ENCODE measurements at regions not wholly inside any gene's neighbourhood (a gene's known extent, or its start where the extent isn't known, plus 50 kb on each side); places are given as distances from the start of the nearest gene placed in this dataset.

DNA sequence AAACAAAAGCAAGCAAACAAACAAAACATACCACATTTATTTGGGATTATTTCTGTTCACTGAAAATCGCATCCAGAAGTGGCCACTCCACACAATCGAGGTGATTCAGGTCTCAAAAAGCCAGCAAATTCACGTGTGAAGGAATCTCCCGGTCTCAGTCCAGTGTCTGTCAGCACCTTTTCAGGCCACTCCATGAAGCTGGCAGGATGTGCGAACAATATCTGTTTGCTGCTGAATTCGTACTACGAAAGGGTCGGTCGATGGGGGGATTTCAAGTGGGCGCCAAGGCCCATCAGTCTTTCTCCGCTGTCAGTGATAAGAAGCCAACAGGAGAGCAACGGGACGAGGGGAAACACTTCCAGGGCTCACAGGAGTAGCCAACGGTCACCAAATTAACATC, 505.1 kb downstream of the IRX1 start:
- no peak for TF ChIP-seq TAF1 (IDR thresholded peaks at IDR 0.05; ENCODE audit: low read depth)
- TF ChIP-seq, protein P1, sequence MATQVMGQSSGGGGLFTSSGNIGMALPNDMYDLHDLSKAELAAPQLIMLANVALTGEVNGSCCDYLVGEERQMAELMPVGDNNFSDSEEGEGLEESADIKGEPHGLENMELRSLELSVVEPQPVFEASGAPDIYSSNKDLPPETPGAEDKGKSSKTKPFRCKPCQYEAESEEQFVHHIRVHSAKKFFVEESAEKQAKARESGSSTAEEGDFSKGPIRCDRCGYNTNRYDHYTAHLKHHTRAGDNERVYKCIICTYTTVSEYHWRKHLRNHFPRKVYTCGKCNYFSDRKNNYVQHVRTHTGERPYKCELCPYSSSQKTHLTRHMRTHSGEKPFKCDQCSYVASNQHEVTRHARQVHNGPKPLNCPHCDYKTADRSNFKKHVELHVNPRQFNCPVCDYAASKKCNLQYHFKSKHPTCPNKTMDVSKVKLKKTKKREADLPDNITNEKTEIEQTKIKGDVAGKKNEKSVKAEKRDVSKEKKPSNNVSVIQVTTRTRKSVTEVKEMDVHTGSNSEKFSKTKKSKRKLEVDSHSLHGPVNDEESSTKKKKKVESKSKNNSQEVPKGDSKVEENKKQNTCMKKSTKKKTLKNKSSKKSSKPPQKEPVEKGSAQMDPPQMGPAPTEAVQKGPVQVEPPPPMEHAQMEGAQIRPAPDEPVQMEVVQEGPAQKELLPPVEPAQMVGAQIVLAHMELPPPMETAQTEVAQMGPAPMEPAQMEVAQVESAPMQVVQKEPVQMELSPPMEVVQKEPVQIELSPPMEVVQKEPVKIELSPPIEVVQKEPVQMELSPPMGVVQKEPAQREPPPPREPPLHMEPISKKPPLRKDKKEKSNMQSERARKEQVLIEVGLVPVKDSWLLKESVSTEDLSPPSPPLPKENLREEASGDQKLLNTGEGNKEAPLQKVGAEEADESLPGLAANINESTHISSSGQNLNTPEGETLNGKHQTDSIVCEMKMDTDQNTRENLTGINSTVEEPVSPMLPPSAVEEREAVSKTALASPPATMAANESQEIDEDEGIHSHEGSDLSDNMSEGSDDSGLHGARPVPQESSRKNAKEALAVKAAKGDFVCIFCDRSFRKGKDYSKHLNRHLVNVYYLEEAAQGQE (IDR thresholded peaks at IDR 0.05; ENCODE audit: low read depth): no peak
- TF ChIP-seq CREB1 (IDR thresholded peaks at IDR 0.05; ENCODE audit: low read depth): no peak
- TF ChIP-seq, protein P2, sequence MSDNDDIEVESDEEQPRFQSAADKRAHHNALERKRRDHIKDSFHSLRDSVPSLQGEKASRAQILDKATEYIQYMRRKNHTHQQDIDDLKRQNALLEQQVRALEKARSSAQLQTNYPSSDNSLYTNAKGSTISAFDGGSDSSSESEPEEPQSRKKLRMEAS (IDR thresholded peaks at IDR 0.05): no peak
- TF ChIP-seq RAD21 (IDR thresholded peaks at IDR 0.05; ENCODE audit: low read depth): no peak
- TF ChIP-seq FOXM1 (IDR thresholded peaks at IDR 0.05; ENCODE audit: borderline replicate concordance, low read depth): no peak
- no peak for TF ChIP-seq NFIC (IDR thresholded peaks at IDR 0.05)
- no peak for TF ChIP-seq TCF12 (IDR thresholded peaks at IDR 0.05; ENCODE audit: low read depth)

All from Ishikawa (cell line).